Lower lobe of right lung (tissue), 2 donors: ENCODE measurements at regions not wholly inside any gene's neighbourhood (a gene's known extent, or its start where the extent isn't known, plus 50 kb on each side); places are given as distances from the start of the nearest gene placed in this dataset.

ENCODE experiments used
- ATAC-seq, 2 donors: fragments of 200-7000 bp; cut with Tn5 transposase; one replicate each; pipeline ENCODE4 v1.9.1; 2020 to 2022; ENCODE audit warnings: mild to moderate bottlenecking in 2 of 2, moderate library complexity in 2 of 2
- DNase-seq: peaks from one replicate; pipeline ENCODE4 v3.0.0-alpha.2; 2020
- H3K27ac ChIP-seq: fragments of 200-600 bp; one replicate; pipeline ENCODE4 v1.8.0; 2022
- H3K27me3 ChIP-seq: fragments of 200-600 bp; one replicate; pipeline ENCODE4 v1.8.0; 2022; ENCODE audit warnings: low read depth
- H3K36me3 ChIP-seq: fragments of 200-600 bp; one replicate; pipeline ENCODE4 v1.8.0; 2022; ENCODE audit warnings: mild to moderate bottlenecking
- H3K4me1 ChIP-seq: fragments of 200-600 bp; one replicate; pipeline ENCODE4 v1.8.0; 2022
- H3K4me3 ChIP-seq: fragments of 200-600 bp; one replicate; pipeline ENCODE4 v1.8.0; 2022; ENCODE audit warnings: mild to moderate bottlenecking
- H3K9me3 ChIP-seq: fragments of 200-600 bp; one replicate; pipeline ENCODE4 v1.8.0; 2022
- CTCF ChIP-seq: fragments of 200-600 bp; IDR thresholded peaks from one replicate; pipeline ENCODE4 v1.8.0; 2022; ENCODE audit warnings: antibody characterized with exemption, mild to moderate bottlenecking
- intact Hi-C: fragments of 100-400 bp; cut with DNase I; formaldehyde crosslinking; loops from one replicate; pipeline ENCODE4 v1.11.0; 2022
- donor health status: DM: no; HTN: yes; CAD: no; lungs with severe emphysema.

GRCh38 chr2:145494441-145494840 is 974.5 kb upstream of the ZEB2 start:
- Histone ChIP-seq H3K36me3 (no peaks in the 10 kb centered on the region), H3K27ac (no peak overlapping the region), H3K9me3 (peaks cover 5% of the 10 kb centered on the region), H3K27me3 (no peaks in the 10 kb centered on the region), H3K4me3 (no peak overlapping the region), H3K4me1 (no peaks in the 10 kb centered on the region)
- no peak for TF ChIP-seq CTCF
- intact Hi-C loops: no loop called here
- ATAC-seq: no peak
- DNase-seq: no peak

GRCh38 chr2:145488571-145488970 is 968.7 kb upstream of the ZEB2 start:
- no peak overlapping the region for H3K4me3 ChIP-seq
- intact Hi-C loops: no loop called here
- peaks cover 5% of the 10 kb centered on the region for H3K9me3 ChIP-seq
- no peak overlapping the region for H3K27ac ChIP-seq
- H3K4me1 ChIP-seq: no peaks in the 10 kb centered on the region
- no peak for TF ChIP-seq CTCF
- DNase-seq (no peak), ATAC-seq (no peak)
- no peaks in the 10 kb centered on the region for H3K27me3 ChIP-seq
- no peaks in the 10 kb centered on the region for H3K36me3 ChIP-seq

GRCh38 chr2:145484448-145485097 is 964.7 kb upstream of the ZEB2 start:
- Histone ChIP-seq H3K27ac (no peak overlapping the region), H3K4me3 (no peak overlapping the region), H3K36me3 (no peaks in the 10 kb centered on the region), H3K9me3 (no peaks in the 10 kb centered on the region), H3K4me1 (no peaks in the 10 kb centered on the region), H3K27me3 (no peaks in the 10 kb centered on the region)
- intact Hi-C loops: no loop called here
- no peak for DNase-seq
- TF ChIP-seq CTCF: no peak
- no peak for ATAC-seq

GRCh38 chr2:145483854-145484253 is 963.9 kb upstream of the ZEB2 start:
- no peak overlapping the region for H3K27ac ChIP-seq
- no peak for TF ChIP-seq CTCF
- no peaks in the 10 kb centered on the region for H3K4me1 ChIP-seq
- ATAC-seq: no peak
- H3K9me3 ChIP-seq: no peaks in the 10 kb centered on the region
- no peaks in the 10 kb centered on the region for H3K36me3 ChIP-seq
- DNase-seq: no peak
- H3K4me3 ChIP-seq: no peak overlapping the region
- intact Hi-C loops: no loop called here
- no peaks in the 10 kb centered on the region for H3K27me3 ChIP-seq

GRCh38 chr2:145481334-145481922 is 961.5 kb upstream of the ZEB2 start:
- Histone ChIP-seq H3K4me1 (no peaks in the 10 kb centered on the region), H3K27me3 (no peaks in the 10 kb centered on the region), H3K36me3 (no peaks in the 10 kb centered on the region), H3K9me3 (no peaks in the 10 kb centered on the region), H3K27ac (no peak overlapping the region), H3K4me3 (no peak overlapping the region)
- DNase-seq (no peak), ATAC-seq (no peak)
- intact Hi-C loops: no loop called here
- TF ChIP-seq CTCF: no peak
